Neuronal stem cell (in vitro differentiated cells): ENCODE measurements at regions not wholly inside any gene's neighbourhood (a gene's known extent, or its start where the extent isn't known, plus 50 kb on each side); places are given as distances from the start of the nearest gene placed in this dataset.

ENCODE experiments used
- DNase-seq: peaks from one replicate; pipeline ENCODE4 v3.0.0-alpha.2; 2013; ENCODE audit warnings: low spot score
- H2AFZ ChIP-seq: one replicate; pipeline ENCODE4 v1.6.1; 2013; ENCODE audit warnings: mild to moderate bottlenecking, low read length, inconsistent platforms
- H2AK5ac ChIP-seq: 2 replicates; pipeline ENCODE4 v1.6.1; 2013; ENCODE audit warnings: low read depth, mild to moderate bottlenecking, inconsistent platforms, low read length, moderate library complexity, mixed read lengths
- H2BK120ac ChIP-seq: 2 replicates; pipeline ENCODE4 v1.6.1; 2013; ENCODE audit warnings: low read depth, mild to moderate bottlenecking, inconsistent platforms, low read length, moderate library complexity, mixed read lengths
- H2BK12ac ChIP-seq: one replicate; pipeline ENCODE4 v1.6.1; 2013; ENCODE audit warnings: low read length, inconsistent platforms
- H2BK15ac ChIP-seq: 2 replicates; pipeline ENCODE4 v1.6.1; 2013; ENCODE audit warnings: mild to moderate bottlenecking, low read length, inconsistent platforms, mixed read lengths
- H2BK5ac ChIP-seq: one replicate; pipeline ENCODE4 v1.6.1; 2013; ENCODE audit warnings: inconsistent platforms, mild to moderate bottlenecking, low read length, moderate library complexity
- H3K14ac ChIP-seq: one replicate; pipeline ENCODE4 v1.6.1; 2013; ENCODE audit warnings: low read length, inconsistent platforms
- H3K18ac ChIP-seq: 2 replicates; pipeline ENCODE4 v1.6.1; 2013; ENCODE audit warnings: low read length, inconsistent platforms
- H3K23ac ChIP-seq: 2 replicates; pipeline ENCODE4 v1.6.1; 2013; ENCODE audit warnings: low read depth, mild to moderate bottlenecking, mixed read lengths, low read length, inconsistent platforms; ENCODE audit not compliant: poor library complexity
- H3K27ac ChIP-seq: replicated peaks from 3 replicates; pipeline ENCODE4 v1.5.1; 2013; ENCODE audit warnings: low read length, inconsistent platforms
- H3K27me3 ChIP-seq, 3 experiments: 2 replicates each; pipeline ENCODE4 v1.6.1; 2013; ENCODE audit warnings: low read length in 3 of 3, mild to moderate bottlenecking in 2 of 3, inconsistent platforms in 1 of 3, low read depth in 1 of 3, mixed read lengths in 1 of 3, moderate library complexity in 1 of 3; ENCODE audit not compliant: control insufficient read depth in 3 of 3, insufficient read depth in 3 of 3
- H3K36me3 ChIP-seq, 2 donors: replicated peaks in 1 of 2; 2 replicates each; pipeline ENCODE4 v1.6.1; 2013; ENCODE audit warnings: low read length in 2 of 2; ENCODE audit not compliant: control insufficient read depth in 2 of 2, insufficient read depth in 2 of 2
- H3K4ac ChIP-seq: 2 replicates; pipeline ENCODE4 v1.6.1; 2013; ENCODE audit warnings: inconsistent platforms, mild to moderate bottlenecking, low read length, moderate library complexity
- H3K4me1 ChIP-seq, 2 donors: 1 replicate in 1 of 2; 2 replicates in 1 of 2; pipeline ENCODE4 v1.6.1; 2013; ENCODE audit warnings: low read length in 2 of 2, low read depth in 1 of 2; ENCODE audit not compliant: control insufficient read depth in 2 of 2, insufficient read depth in 1 of 2
- H3K4me2 ChIP-seq: one replicate; pipeline ENCODE4 v1.6.1; 2013; ENCODE audit warnings: mild to moderate bottlenecking, low read length, inconsistent platforms; ENCODE audit not compliant: insufficient read depth, poor library complexity, severe bottlenecking
- H3K4me3 ChIP-seq, 2 donors: 2 replicates each; pipeline ENCODE4 v1.5.1; 2013; ENCODE audit warnings: low read length in 2 of 2, mild to moderate bottlenecking in 2 of 2, inconsistent platforms in 1 of 2, moderate library complexity in 1 of 2
- H3K79me1 ChIP-seq: one replicate; pipeline ENCODE4 v1.6.1; 2013; ENCODE audit warnings: low read depth, mild to moderate bottlenecking, inconsistent platforms, low read length, moderate library complexity
- H3K9ac ChIP-seq: one replicate; pipeline ENCODE4 v1.6.1; 2013; ENCODE audit warnings: mild to moderate bottlenecking, low read depth, low read length, inconsistent platforms; ENCODE audit not compliant: poor library complexity
- H3K9me3 ChIP-seq, 2 donors: replicated peaks in 1 of 2; 2 replicates each; pipeline versions ENCODE3 to v1.6.1; 2013; ENCODE audit warnings: low read length in 2 of 2, mild to moderate bottlenecking in 2 of 2, inconsistent platforms in 1 of 2, low read depth in 1 of 2, mixed read lengths in 1 of 2, moderate library complexity in 1 of 2; ENCODE audit not compliant: control insufficient read depth in 2 of 2, insufficient read depth in 1 of 2
- H4K8ac ChIP-seq: one replicate; pipeline ENCODE4 v1.6.1; 2013; ENCODE audit warnings: low read depth, mild to moderate bottlenecking, inconsistent platforms, low read length, moderate library complexity
- H4K91ac ChIP-seq: one replicate; pipeline ENCODE4 v1.6.1; 2013; ENCODE audit warnings: low read length, low read depth, mild to moderate bottlenecking, inconsistent platforms; ENCODE audit not compliant: poor library complexity
- WGBS, 2 donors: extraction: QIAGEN DNeasy Blood & Tissue Kit; methylation state at CpG; one replicate each; pipeline ENCODE4 v1.1.7; 2013; ENCODE audit warnings: missing lambda C conversion rate in 2 of 2, mixed read lengths in 1 of 2; ENCODE audit not compliant: insufficient read length in 2 of 2, insufficient replicate concordance in 1 of 2; ENCODE audit errors: extremely low coverage in 2 of 2; 5-methylcytosine and 5-hydroxymethylcytosine counted together

- no peak overlapping the region for H3K4me3 ChIP-seq
- WGBS, 2 donors = no CpG with 5 or more reads among the region's 5 CpGs
- no peak overlapping the region for H3K4me2 ChIP-seq
- H4K91ac ChIP-seq = no peak overlapping the region
- no peak overlapping the region for H3K18ac ChIP-seq
- H2BK120ac ChIP-seq = no peak overlapping the region
- no peak for DNase-seq
- no peak overlapping the region for H3K14ac ChIP-seq
- H3K27ac ChIP-seq = no peak overlapping the region
- H4K8ac ChIP-seq = no peak overlapping the region
- H2BK12ac ChIP-seq = no peak overlapping the region
- no peaks in the 10 kb centered on the region for H3K79me1 ChIP-seq
- H2AK5ac ChIP-seq = no peak overlapping the region
- no peaks in the 10 kb centered on the region for H3K9me3 ChIP-seq
- no peaks in the 10 kb centered on the region for H3K36me3 ChIP-seq
- H3K23ac ChIP-seq = no peak overlapping the region
- peaks cover 0 to 1% of the 10 kb centered on the region in 2 donors for H3K4me1 ChIP-seq
- H3K4ac ChIP-seq = no peak overlapping the region
- no peak overlapping the region for H2AFZ ChIP-seq
- H2BK15ac ChIP-seq = no peak overlapping the region
- no peak overlapping the region for H2BK5ac ChIP-seq
- peaks cover 14 to 55% (median 36%) of the 10 kb centered on the region in 3 experiments for H3K27me3 ChIP-seq
- H3K9ac ChIP-seq = no peak overlapping the region
Observed at GRCh38 chr12:94875525-94875924, 128.0 kb downstream of the NDUFA12 start.

- H3K27me3 ChIP-seq = peaks cover 14 to 59% (median 36%) of the 10 kb centered on the region in 3 experiments
- no peak overlapping the region for H3K27ac ChIP-seq
- no peak for DNase-seq
- H3K4ac ChIP-seq = no peak overlapping the region
- H3K18ac ChIP-seq = no peak overlapping the region
- H3K4me1 ChIP-seq = peaks cover 0 to 1% of the 10 kb centered on the region in 2 donors
- no peak overlapping the region for H4K8ac ChIP-seq
- H3K4me3 ChIP-seq = no peak overlapping the region
- no peak overlapping the region for H2BK5ac ChIP-seq
- H3K4me2 ChIP-seq = no peak overlapping the region
- no peak overlapping the region for H4K91ac ChIP-seq
- no peaks in the 10 kb centered on the region for H3K36me3 ChIP-seq
- H2AK5ac ChIP-seq = no peak overlapping the region
- no peaks in the 10 kb centered on the region for H3K79me1 ChIP-seq
- no peak overlapping the region for H2BK120ac ChIP-seq
- no peak overlapping the region for H3K14ac ChIP-seq
- H2BK12ac ChIP-seq = no peak overlapping the region
- no peak overlapping the region for H3K23ac ChIP-seq
- no peak overlapping the region for H2BK15ac ChIP-seq
- peak overlapping the region; percentile 89 for H2AFZ ChIP-seq
- H3K9me3 ChIP-seq = no peaks in the 10 kb centered on the region
- no CpG with 5 or more reads among the region's 20 CpGs for WGBS, 2 donors
- H3K9ac ChIP-seq = no peak overlapping the region
Observed at GRCh38 chr12:94874518-94875302, 128.8 kb downstream of the NDUFA12 start.

- no peak overlapping the region for H2BK12ac ChIP-seq
- H3K9ac ChIP-seq = no peak overlapping the region
- no peak overlapping the region for H3K27ac ChIP-seq
- peak overlapping the region; percentile 91 for H3K18ac ChIP-seq
- no peaks in the 10 kb centered on the region for H3K79me1 ChIP-seq
- DNase-seq = peak; percentile 46
- H4K91ac ChIP-seq = no peak overlapping the region
- peak overlapping the region; percentile 87 for H3K4me2 ChIP-seq
- H2BK15ac ChIP-seq = peak overlapping the region; percentile 41
- no peak overlapping the region for H2BK5ac ChIP-seq
- no peaks in the 10 kb centered on the region for H3K36me3 ChIP-seq
- H2AK5ac ChIP-seq = no peak overlapping the region
- peaks cover 14 to 60% (median 36%) of the 10 kb centered on the region in 3 experiments for H3K27me3 ChIP-seq
- H3K14ac ChIP-seq = no peak overlapping the region
- H3K4me3 ChIP-seq = peak overlapping the region; percentile 25 to 80
- no peak overlapping the region for H3K4ac ChIP-seq
- H3K23ac ChIP-seq = no peak overlapping the region
- WGBS, 2 donors = no CpG with 5 or more reads among the region's 64 CpGs
- H4K8ac ChIP-seq = no peak overlapping the region
- H3K4me1 ChIP-seq = peaks cover 0 to 1% of the 10 kb centered on the region in 2 donors
- H2BK120ac ChIP-seq = no peak overlapping the region
- no peaks in the 10 kb centered on the region for H3K9me3 ChIP-seq
- H2AFZ ChIP-seq = peak overlapping the region; percentile 89
Observed at GRCh38 chr12:94873734-94874517, 129.6 kb downstream of the NDUFA12 start.
